ENCODE measurements at regions not wholly inside any gene's neighbourhood (a gene's known extent, or its start where the extent isn't known, plus 50 kb on each side); places are given as distances from the start of the nearest gene placed in this dataset.

DNA sequence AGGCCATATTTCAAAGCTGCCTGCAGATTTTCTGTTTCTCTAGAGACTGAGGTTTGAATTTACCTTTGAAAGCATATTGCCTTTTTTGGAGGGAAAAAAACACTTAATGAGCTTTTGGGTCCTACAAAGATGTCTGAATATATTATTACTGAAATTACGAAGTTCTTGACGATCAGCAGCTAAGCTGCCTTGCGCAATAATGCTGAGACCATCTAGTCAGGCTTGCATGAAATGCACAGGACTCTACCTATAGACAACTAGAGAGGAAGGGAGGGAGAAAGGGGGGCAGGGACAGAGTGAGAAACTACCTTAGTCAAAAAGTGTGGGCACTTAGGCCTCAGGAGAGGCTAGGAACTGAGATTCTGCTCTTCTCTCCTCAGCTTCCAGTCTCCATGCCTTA is 175.9 kb upstream of the KIF2A start:
- no peak for DNase-seq

GRCh38 chr5:62132276-62132675 is 173.7 kb upstream of the KIF2A start:
- DNase-seq: no peak

GRCh38 chr5:62133426-62133825 is 172.6 kb upstream of the KIF2A start:
- no peak for DNase-seq

DNA sequence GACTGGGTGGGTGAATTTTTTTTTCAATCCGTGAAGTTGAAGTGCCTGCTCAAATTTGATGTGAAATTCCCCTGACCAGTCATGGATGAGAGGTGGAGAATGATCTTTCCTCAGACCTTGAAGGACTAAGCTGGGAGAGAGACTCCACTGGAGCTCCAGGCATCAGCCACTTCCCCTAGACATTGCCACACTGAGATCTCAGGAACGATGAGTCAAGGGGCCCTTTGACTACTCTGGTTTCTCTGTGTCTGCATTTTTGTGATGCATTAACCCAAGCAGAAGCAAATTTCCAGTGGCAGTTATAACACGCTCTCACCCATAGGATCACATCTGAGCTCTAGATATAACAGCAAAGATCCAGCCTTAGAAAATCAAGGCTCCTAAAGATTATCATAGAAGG is 171.2 kb upstream of the KIF2A start:
- no peak for DNase-seq

DNA sequence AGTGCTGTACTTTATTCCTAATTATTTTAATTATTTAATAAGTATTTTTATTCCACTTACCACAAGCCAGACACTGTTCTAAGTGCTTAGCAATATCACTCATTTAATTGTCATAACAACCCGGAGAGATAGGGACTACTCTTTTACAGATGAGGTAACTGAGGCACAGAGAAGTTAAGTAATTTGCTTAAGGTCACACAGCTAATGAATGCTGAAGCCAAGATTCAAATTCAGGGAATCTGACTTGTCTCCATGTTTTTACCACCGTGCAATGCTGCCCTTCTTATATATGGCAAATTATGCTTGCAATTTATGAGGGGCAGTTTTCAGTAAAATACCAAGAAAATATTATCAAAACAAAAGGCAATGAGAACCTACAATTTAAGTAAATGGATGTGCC is 168.4 kb upstream of the KIF2A start:
- no peak for DNase-seq

- DNase-seq: no peak
Measured at GRCh38 chr5:62138607-62139006, 167.4 kb upstream of the KIF2A start.

- DNase-seq: no peak
Measured at GRCh38 chr5:62139741-62140140, 166.3 kb upstream of the KIF2A start.

DNA sequence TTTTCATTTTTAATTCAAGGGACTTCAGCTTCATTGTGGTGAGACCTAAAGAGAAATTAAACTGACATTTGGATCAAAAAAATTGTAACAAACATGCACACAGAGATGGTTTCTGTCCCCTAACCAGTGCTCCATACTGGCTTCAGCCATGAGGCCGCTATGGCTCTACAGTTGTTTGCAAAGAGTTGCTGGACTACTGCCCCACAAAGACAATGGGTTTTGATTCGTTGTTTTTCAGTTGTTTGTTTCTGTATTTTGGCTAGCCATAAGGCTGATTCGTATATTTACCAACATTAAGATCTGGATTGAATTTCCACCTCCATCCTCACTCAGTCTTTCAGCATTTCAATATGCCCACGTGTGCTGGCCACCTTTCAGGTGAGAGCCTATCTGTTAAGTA is 163.7 kb upstream of the KIF2A start:
- no peak for DNase-seq

DNA sequence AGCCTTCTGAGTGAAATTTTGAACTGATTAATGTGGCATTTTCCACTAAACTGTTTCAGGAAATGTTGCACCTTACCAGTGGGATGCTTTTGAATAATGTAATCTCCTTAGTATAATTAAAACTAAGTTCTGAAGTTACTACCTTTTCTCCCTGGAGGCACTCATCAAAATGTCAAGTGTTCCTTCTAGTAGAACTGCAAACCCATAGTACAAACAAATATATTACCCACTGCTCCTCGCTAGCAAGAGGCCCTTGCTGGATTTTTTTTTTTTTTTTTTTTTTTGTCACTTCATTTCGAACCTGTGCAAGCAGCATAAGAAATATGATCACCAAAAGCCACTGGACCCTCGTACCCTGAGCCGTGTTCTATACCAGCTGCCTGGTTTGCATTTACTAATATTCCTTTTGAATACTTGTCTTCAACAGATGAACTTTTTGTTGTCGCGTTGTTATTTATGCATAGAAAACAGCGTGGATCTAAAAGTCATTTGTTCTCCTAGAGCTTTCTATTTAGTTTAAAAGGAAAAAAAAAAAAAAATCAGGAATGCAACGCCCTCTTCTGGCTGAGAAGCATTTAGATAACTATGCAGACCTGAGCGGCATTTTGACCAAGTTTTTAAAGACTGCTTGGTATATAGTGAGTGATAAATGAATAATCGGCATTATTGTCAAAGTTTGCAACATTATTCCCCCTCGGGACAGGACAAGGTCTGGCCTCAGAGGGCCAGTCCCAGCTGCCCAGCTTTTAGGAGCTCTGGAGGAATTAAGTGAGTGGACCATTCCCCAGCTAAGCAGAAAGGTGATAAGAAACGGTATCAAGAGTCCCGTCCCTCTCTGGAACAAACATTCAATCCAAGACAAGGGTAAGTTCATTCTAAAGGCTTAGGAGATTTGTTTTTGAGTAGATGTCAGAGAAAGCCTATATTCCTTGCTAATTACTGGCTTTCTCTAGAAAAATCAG is 162.5 kb upstream of the KIF2A start:
- DNase-seq: no peak

GRCh38 chr5:62144401-62145022 is 161.5 kb upstream of the KIF2A start:
- DNase-seq: no peak

- no peak for DNase-seq
Measured at GRCh38 chr5:62149879-62150278, 156.1 kb upstream of the KIF2A start.

DNA sequence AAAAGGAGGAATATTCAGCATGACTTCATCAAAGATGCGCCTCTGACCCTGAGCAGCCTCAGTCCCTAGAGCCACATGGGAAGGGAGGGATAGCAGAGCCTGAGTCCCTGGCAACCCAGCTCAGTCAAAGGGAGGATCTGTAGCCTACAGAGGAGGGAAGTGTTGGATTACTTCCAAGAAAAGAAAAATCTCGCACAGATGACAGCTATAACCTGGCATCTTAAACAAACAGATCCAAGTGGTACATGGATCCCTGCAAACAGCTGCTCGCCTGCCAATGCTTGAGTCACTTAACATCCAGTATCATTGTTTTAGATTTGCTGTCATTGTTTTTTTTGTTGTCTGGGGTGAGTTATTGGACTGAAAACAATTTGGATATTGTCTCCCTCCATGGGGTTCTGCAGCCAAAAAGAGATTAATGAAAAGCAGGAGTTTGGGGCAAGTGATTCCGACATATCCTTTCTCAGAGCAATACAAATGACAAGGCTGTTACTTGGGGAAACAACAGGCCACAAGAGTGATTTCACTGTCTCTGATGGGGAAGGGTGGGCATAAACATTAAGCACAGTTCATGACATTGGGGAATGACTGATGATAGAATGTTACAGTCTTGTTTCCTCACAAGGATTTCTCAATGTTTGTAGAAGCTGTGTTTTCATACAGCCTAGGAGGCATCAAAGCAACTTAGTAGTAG is 153.5 kb upstream of the KIF2A start:
- no peak for DNase-seq

GRCh38 chr5:62154758-62155157 is 151.2 kb upstream of the KIF2A start:
- DNase-seq: no peak

- DNase-seq: no peak
Measured at GRCh38 chr5:62155988-62156387, 150.0 kb upstream of the KIF2A start.

DNA sequence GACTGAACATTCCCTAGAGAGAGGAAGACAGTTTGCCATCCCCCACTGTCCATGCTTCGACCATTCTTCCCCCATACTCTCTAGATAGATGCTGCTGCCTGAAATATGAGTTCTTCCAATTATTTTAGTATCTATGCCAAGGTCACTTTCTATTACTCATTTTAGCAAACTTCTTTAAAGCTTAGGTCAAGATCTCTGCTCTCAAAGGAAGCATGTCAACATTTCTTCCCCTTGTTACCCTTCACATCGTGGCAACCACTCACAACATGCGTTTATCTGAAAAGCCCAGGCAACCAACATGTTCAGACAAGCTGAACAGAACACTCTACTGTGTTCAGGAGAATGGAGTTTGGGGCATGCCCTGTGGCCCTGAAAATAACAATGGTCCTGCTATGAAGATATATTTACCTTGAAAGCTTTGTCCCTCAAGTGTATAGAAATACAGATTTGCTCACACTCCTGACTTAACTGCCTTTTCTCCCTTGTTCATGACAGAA is 138.4 kb upstream of the KIF2A start:
- no peak for DNase-seq

DNA sequence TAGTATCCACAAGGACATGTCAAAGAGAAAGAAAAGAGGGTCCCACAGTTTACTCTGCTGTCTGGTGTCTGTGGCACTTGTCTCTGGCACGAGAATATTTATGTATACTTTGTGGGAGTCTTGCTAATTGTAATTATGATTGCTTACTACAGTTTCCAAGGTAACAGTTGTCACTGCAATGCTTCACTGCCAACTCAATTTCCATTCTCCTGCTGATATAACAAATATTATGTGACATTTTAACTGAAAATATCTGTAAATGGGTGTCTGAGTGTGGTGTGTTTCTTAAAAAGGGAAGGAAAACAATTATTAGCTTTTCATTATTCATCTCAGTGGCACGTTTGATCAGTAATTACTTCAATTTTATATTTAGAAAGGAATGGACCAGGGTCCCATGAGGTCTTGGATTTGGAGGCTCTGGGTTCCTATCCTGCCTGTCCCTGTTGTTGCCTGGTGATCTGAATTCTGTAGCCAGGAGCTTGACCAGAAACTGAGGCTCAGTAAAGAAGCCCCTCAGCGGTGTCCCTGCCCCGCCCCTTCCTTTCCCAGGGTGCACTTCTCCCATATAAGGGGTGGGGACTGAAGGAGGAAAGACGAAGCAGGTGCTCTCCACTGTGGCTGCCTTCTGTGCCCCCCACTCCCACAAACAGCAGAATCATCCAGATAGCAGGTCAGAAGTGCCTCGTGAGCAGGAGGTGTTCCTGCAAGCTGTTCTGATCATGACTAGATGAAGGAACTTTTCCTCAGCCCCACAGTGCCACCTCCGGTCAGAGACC is 137.3 kb upstream of the KIF2A start:
- DNase-seq: no peak

DNA sequence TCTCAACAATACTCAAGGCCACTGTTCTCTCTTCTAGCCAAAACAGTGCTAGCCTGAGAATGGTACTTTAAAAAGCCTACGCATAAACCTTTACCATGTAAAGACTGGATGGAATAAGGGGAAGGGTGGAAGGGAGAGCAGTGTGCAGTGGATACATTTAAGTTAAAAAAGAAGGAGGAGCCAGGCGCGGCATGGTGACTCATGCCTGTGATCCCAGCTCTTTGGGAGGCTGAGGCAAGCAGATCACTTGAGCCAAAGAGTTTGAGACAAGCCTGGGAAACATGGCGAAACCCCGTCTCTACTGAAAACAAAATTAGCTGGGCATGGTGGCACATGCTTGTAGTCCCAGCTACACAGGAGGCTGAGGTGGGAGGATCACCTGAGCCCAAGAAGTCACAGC is 127.7 kb upstream of the KIF2A start:
- DNase-seq: no peak

GRCh38 chr5:62182802-62183201 is 123.2 kb upstream of the KIF2A start:
- DNase-seq: no peak

GRCh38 chr5:62183727-62184126 is 122.3 kb upstream of the KIF2A start:
- DNase-seq: no peak

DNA sequence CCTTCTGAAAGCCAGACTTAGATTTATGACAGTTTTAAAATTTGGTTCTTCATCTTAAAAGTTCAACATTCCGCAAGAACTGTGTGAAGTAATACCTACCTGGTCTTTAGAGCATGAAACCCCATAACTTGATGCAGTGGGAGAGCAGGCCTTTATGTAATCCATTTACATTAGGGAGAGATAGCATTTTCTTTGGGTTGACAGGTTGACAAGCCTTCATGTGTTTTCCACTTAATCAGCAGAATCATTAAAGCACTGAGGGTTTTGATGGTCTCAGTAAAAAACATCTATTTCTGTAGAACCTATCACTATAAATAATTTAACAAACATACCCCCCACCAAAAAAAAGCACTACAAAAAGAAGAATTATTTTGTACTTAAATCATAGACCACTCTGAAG is 121.6 kb upstream of the KIF2A start:
- no peak for DNase-seq

- DNase-seq: no peak
Measured at GRCh38 chr5:62190173-62190572, 115.8 kb upstream of the KIF2A start.

GRCh38 chr5:62190931-62191330 is 115.1 kb upstream of the KIF2A start:
- no peak for DNase-seq

GRCh38 chr5:62192958-62193357 is 113.0 kb upstream of the KIF2A start:
- no peak for DNase-seq

Measured in NCI-H526 treated with DMSO at 0.1 percent for 48 hours (cell line).